GM12878 (cell line): ENCODE measurements at regions not wholly inside any gene's neighbourhood (a gene's known extent, or its start where the extent isn't known, plus 50 kb on each side); places are given as distances from the start of the nearest gene placed in this dataset.

Source experiments
- BHLHE40 ChIP-seq, 2 experiments: fragments of 450-650 bp in 1 of 2; IDR thresholded peaks; 2 replicates each; pipeline ENCODE4 v1.6.1; 2011 to 2017; ENCODE audit warnings: low read depth in 2 of 2, borderline replicate concordance in 1 of 2, improper control_type of control experiment in 1 of 2, low read length in 1 of 2, mild to moderate bottlenecking in 1 of 2
- CREM ChIP-seq: IDR thresholded peaks from 2 replicates; pipeline ENCODE4 v1.6.1; 2014; ENCODE audit warnings: antibody characterized with exemption, low read depth
- EP300 ChIP-seq, 2 experiments: fragments of 150-350 bp in 1 of 2; IDR thresholded peaks; 2 replicates each; pipeline ENCODE4 v1.6.1; 2011 to 2012; ENCODE audit warnings: low read depth in 2 of 2, low read length in 2 of 2, borderline replicate concordance in 1 of 2, improper control_type of control experiment in 1 of 2, inconsistent platforms in 1 of 2; ENCODE audit not compliant: control insufficient read depth in 1 of 2
- KAT2A ChIP-seq: conservative IDR thresholded peaks from 2 replicates; pipeline ENCODE4 v1.6.1; 2011; ENCODE audit warnings: low read depth, low read length; ENCODE audit not compliant: control insufficient read depth
- LARP7 ChIP-seq: fragments of 450-650 bp; IDR thresholded peaks from 2 replicates; pipeline ENCODE4 v1.6.1; 2017; ENCODE audit warnings: mild to moderate bottlenecking
- MEF2A ChIP-seq: IDR thresholded peaks from 2 replicates; pipeline ENCODE4 v1.6.1; 2011; ENCODE audit warnings: low read depth, mild to moderate bottlenecking, low read length, moderate library complexity; ENCODE audit not compliant: insufficient read depth
- MYB ChIP-seq: fragments of 150-350 bp; IDR thresholded peaks from 2 replicates; pipeline ENCODE4 v1.6.1; 2014; ENCODE audit warnings: mild to moderate bottlenecking, low read depth, low read length, borderline replicate concordance
- MYC ChIP-seq: IDR thresholded peaks from 2 replicates; pipeline ENCODE4 v1.6.1; 2011; ENCODE audit warnings: mild to moderate bottlenecking, low read length, moderate library complexity, inconsistent platforms; ENCODE audit not compliant: insufficient read depth, insufficient replicate concordance, insufficient read length, severe bottlenecking
- NFYB ChIP-seq: IDR thresholded peaks from 2 replicates; pipeline ENCODE4 v1.6.1; 2011; ENCODE audit warnings: low read depth, mild to moderate bottlenecking, low read length, improper control_type of control experiment, moderate library complexity; ENCODE audit not compliant: insufficient read depth
- PAX8 ChIP-seq: fragments of 450-650 bp; IDR thresholded peaks from 2 replicates; pipeline ENCODE4 v1.6.1; 2017; ENCODE audit warnings: mild to moderate bottlenecking, moderate library complexity
- POLR2A ChIP-seq: IDR thresholded peaks from 2 replicates; pipeline ENCODE4 v1.6.1; 2011; ENCODE audit warnings: low read depth, mild to moderate bottlenecking, low read length
- POU2F2 ChIP-seq: IDR thresholded peaks from 3 replicates; pipeline ENCODE4 v1.6.1; 2011; ENCODE audit warnings: low read depth, mild to moderate bottlenecking, low read length, borderline replicate concordance
- RB1 ChIP-seq: fragments of 450-650 bp; formaldehyde crosslinking; IDR thresholded peaks from 2 replicates; pipeline ENCODE4 v1.6.1; 2017; ENCODE audit warnings: mild to moderate bottlenecking, borderline replicate concordance
- SP1 ChIP-seq: IDR thresholded peaks from one replicate; pipeline ENCODE4 v1.6.1; 2011; ENCODE audit warnings: low read depth, low read length
- USF1 ChIP-seq: IDR thresholded peaks from 2 replicates; pipeline ENCODE4 v1.6.1; 2011; ENCODE audit warnings: borderline replicate concordance, low read depth, mild to moderate bottlenecking, moderate library complexity, mixed read lengths, low read length; ENCODE audit not compliant: insufficient read depth; ENCODE audit errors: extremely low read length
- ZNF384 ChIP-seq: IDR thresholded peaks from 2 replicates; pipeline ENCODE4 v1.6.1; 2012; ENCODE audit warnings: low read depth, mild to moderate bottlenecking, low read length, improper control_type of control experiment, borderline replicate concordance
- ZNF622 ChIP-seq: fragments of 450-650 bp; IDR thresholded peaks from 2 replicates; pipeline ENCODE4 v1.6.1; 2017; ENCODE audit warnings: mild to moderate bottlenecking, inconsistent platforms
- ZZZ3 ChIP-seq: IDR thresholded peaks from 2 replicates; pipeline ENCODE4 v1.6.1; 2011; ENCODE audit warnings: low read depth; ENCODE audit not compliant: control insufficient read depth, insufficient read length
- TF ChIP-seq, protein P1 (sequence below): IDR thresholded peaks from 2 replicates; pipeline ENCODE4 v1.6.1; 2012; ENCODE audit warnings: low read depth, low read length, improper control_type of control experiment
- TF ChIP-seq, protein P2 (sequence below): IDR thresholded peaks from 2 replicates; pipeline ENCODE4 v1.6.1; 2012; ENCODE audit warnings: mild to moderate bottlenecking, low read depth, low read length
- TF ChIP-seq, protein P3 (sequence below), 3 experiments: IDR thresholded peaks in 2 of 3; conservative IDR thresholded peaks in 1 of 3; 2 replicates each; pipeline ENCODE4 v1.5.1; 2011; ENCODE audit warnings: low read depth in 3 of 3, low read length in 3 of 3, mild to moderate bottlenecking in 3 of 3, control low read depth in 2 of 3, moderate library complexity in 2 of 3, inconsistent platforms in 1 of 3, mixed read lengths in 1 of 3; ENCODE audit not compliant: control insufficient read depth in 2 of 3, insufficient read depth in 1 of 3; ENCODE audit errors: extremely low read depth in 1 of 3

- TF ChIP-seq MYC (no peak), POU2F2 (no peak), CREM (no peak; the same call in 1 of the 2 replicates), PAX8 (no peak), POLR2A (no peak), SP1 (no peak), EP300 (IDR thresholded peaks at IDR 0.05; ENCODE audit: borderline replicate concordance in 1 of 2, control insufficient read depth in 1 of 2, low read depth in 2 of 2, low read length in 2 of 2) (0 out of 4 replicates have a peak, but pooled peaks of 1 of the 2 experiments have one; percentile 28), ZNF384 (no peak), NFYB (no peak), USF1 (no peak), RB1 (no peak), KAT2A (no peak), ZZZ3 (no peak), MEF2A (no peak), ZNF622 (no peak), BHLHE40 (IDR thresholded peaks at IDR 0.05; ENCODE audit: borderline replicate concordance in 1 of 2, low read depth in 2 of 2, low read length in 1 of 2) (no peak), MYB (no peak), LARP7 (no peak)
- TF ChIP-seq, protein P1, sequence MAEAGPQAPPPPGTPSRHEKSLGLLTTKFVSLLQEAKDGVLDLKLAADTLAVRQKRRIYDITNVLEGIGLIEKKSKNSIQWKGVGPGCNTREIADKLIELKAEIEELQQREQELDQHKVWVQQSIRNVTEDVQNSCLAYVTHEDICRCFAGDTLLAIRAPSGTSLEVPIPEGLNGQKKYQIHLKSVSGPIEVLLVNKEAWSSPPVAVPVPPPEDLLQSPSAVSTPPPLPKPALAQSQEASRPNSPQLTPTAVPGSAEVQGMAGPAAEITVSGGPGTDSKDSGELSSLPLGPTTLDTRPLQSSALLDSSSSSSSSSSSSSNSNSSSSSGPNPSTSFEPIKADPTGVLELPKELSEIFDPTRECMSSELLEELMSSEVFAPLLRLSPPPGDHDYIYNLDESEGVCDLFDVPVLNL, result no peak
- TF ChIP-seq, protein P2, sequence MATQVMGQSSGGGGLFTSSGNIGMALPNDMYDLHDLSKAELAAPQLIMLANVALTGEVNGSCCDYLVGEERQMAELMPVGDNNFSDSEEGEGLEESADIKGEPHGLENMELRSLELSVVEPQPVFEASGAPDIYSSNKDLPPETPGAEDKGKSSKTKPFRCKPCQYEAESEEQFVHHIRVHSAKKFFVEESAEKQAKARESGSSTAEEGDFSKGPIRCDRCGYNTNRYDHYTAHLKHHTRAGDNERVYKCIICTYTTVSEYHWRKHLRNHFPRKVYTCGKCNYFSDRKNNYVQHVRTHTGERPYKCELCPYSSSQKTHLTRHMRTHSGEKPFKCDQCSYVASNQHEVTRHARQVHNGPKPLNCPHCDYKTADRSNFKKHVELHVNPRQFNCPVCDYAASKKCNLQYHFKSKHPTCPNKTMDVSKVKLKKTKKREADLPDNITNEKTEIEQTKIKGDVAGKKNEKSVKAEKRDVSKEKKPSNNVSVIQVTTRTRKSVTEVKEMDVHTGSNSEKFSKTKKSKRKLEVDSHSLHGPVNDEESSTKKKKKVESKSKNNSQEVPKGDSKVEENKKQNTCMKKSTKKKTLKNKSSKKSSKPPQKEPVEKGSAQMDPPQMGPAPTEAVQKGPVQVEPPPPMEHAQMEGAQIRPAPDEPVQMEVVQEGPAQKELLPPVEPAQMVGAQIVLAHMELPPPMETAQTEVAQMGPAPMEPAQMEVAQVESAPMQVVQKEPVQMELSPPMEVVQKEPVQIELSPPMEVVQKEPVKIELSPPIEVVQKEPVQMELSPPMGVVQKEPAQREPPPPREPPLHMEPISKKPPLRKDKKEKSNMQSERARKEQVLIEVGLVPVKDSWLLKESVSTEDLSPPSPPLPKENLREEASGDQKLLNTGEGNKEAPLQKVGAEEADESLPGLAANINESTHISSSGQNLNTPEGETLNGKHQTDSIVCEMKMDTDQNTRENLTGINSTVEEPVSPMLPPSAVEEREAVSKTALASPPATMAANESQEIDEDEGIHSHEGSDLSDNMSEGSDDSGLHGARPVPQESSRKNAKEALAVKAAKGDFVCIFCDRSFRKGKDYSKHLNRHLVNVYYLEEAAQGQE, result no peak
- TF ChIP-seq, protein P3, sequence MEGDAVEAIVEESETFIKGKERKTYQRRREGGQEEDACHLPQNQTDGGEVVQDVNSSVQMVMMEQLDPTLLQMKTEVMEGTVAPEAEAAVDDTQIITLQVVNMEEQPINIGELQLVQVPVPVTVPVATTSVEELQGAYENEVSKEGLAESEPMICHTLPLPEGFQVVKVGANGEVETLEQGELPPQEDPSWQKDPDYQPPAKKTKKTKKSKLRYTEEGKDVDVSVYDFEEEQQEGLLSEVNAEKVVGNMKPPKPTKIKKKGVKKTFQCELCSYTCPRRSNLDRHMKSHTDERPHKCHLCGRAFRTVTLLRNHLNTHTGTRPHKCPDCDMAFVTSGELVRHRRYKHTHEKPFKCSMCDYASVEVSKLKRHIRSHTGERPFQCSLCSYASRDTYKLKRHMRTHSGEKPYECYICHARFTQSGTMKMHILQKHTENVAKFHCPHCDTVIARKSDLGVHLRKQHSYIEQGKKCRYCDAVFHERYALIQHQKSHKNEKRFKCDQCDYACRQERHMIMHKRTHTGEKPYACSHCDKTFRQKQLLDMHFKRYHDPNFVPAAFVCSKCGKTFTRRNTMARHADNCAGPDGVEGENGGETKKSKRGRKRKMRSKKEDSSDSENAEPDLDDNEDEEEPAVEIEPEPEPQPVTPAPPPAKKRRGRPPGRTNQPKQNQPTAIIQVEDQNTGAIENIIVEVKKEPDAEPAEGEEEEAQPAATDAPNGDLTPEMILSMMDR (IDR thresholded peaks at IDR 0.05 in 2 of 3, conservative IDR thresholded peaks at IDR 0.05 in 1 of 3; ENCODE audit: control insufficient read depth in 2 of 3, extremely low read depth in 1 of 3, insufficient read depth in 1 of 3, low read depth in 3 of 3, low read length in 3 of 3), result no peak
Observed at GRCh38 chr2:224638301-224638823, 53.2 kb upstream of the CUL3 start (continued).
